ENCODE measurements at regions not wholly inside any gene's neighbourhood (a gene's known extent, or its start where the extent isn't known, plus 50 kb on each side); places are given as distances from the start of the nearest gene placed in this dataset.

DNA sequence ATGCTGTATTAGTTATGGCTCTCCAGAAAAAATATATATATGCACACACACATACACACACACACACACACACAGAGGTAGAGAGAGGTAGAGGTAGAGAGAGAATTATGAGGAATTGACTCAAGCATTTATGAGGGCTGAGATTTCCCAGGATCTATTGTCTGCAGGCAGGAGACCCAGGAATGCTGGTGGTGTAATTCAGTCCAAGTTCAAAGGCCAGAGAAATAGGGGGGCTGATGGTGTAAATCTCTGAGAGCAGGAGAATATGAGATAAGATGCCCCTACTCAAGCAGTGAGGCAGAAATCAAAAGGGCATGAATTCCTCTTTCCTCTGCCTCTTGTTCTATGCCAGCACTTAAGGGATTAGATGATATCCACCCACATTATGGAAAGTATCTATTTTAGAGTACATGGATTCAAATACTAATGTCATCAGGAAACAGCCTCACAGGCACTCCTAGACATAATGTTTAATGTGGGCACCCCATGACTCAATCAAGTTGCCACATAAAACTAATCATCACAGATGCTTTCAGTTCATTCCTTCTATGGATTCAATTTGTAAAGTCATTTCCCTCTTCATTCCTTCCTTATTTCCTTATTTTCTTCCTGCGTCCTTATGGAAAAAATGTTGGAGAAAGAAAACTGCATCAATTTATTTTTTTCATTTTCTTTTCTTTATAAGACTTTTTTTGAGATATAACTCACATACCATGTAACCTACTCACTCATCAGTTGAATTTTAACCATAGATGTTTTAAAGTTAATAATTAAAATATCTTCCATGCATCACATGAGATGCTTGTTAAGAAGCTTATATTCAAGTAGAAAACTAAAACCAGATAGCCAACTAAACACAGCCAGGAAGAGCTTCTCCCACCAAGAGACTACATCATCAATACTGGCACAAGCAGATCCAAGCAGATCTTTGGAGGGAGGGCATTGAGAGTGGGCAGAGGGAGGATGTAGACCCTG is 406.2 kb downstream of the MBD2 start:
- DNase-seq (ENCODE audit: low spot score): no peak

DNA sequence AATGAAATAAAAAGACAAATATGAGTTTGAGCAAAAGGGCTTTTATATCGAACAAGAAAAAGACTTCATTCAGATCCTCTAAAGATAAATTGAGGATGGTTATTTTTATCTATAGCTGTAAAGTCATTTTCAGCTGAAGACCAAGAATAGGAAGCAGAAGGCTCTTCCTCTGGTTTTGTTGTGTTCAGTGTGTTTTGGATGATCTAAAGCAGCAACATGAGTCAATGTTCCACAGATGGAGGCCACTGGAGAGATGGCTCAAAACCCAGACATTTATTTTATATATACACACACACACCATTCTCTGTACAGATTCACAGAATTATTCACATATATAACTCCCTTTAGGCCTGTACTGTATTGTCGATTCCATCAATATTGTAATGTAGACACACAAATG is 424.3 kb downstream of the MBD2 start:
- DNase-seq (ENCODE audit: low spot score): no peak

DNA sequence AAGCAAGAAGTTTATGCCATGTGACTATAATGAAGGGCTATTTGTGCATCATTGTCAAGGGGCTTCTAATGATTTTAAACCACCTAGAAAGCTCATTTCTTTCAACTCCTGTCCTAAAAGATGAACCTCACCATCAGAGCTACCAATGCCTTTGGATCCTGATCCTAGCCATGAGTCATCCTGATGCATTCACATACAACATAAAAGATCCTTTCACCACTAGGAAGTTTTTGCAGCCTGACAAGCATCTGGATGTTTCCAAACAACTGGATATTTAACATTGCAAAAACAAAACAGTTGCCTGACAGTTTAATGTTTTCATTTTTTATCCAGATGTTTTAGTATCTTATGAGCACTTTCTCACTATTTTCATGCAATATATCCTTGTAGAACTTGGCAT is 425.3 kb downstream of the MBD2 start:
- peak; percentile 16 for DNase-seq (ENCODE audit: low spot score)

DNA sequence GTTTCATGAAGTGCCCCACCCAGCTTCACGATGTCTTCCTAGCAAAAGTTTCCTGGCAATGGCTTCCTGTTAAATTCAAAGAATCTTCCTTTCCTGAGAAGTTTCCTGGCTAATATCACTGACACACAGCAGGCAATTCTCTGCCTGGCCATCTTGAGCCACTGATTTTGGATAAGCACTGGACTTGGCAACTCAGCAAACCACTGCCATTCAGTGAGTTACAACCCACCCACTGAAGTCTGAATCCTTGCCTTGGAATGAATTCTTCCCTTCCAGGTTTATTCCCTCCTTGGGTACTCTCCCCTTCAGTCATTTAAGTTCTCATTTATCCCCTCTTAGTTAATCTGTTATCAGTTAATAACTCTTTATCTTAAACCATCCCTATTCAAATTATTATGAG is 426.0 kb downstream of the MBD2 start:
- DNase-seq (ENCODE audit: low spot score): no peak

DNA sequence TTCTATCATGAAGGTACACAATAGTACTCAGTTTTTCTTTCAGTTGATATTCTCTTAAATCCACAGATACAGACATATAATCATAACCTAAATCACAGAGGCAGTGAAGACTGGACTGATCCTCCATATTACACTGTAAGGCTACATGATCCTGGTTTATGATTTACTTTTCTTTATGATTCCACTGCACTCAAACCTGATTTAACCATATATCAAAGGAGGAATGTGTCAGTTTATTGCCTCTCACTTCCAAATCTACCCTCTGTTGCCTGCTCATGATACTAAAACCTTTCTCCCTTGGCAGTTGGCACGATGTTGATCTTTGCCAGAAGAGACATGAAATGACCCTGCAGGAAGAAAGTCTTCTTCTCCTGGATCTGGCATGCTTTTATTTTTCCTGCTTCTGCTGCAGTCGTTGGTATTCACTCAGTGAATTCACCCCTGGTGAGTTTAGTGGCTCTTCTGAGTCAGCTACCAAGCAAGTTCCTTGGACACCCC is 426.4 kb downstream of the MBD2 start:
- no peak for DNase-seq (ENCODE audit: low spot score)

DNA sequence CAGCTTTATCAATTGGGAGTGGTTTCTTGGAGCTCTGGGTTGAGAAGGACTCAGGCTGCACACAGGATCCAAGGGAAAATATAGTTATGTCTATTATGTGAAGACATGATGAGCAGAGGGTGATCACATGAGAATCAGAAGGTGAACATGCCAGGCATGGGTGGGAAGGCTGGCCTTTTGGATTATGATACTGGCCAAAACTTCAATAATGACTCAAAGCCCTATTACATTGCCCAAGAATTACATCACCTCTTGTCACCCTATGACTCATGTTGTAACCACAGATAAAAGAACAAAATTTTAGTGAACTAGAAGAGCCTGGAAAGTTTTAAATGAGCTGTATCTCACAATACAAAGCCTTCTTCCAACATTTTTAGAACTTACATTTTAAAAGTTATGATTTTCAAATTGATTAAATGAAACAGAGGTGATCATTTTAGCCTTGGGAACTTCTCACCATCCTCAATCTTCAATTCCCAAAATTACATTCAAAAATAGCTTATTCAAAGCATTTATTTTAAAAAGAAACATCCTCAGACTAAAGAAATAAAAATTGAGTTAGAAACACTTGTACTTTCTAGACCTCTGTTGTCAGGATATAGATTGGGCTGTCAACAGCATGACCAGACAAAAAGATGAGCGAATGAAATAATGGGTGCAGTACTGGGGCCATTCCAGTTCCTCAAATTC is 428.3 kb downstream of the MBD2 start:
- peak; percentile 76 for DNase-seq (ENCODE audit: low spot score)

DNA sequence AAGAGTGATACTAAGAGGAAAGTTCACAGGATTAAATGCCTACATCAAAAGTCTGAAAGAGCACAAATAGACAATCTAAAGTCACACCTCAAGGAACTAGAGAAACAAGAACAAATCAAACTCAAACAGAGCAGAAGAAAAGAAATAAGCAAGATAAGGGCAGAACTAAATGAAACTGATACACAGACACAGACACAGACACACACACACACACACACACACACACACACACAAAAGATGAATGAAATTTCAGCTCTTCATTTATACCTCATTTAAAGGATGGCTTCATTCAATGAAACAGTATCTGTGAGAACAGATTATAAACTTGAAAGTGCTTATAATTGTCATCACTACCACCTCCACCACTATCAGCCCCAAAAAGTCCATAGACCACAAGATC is 428.9 kb downstream of the MBD2 start:
- DNase-seq (ENCODE audit: low spot score): no peak

DNA sequence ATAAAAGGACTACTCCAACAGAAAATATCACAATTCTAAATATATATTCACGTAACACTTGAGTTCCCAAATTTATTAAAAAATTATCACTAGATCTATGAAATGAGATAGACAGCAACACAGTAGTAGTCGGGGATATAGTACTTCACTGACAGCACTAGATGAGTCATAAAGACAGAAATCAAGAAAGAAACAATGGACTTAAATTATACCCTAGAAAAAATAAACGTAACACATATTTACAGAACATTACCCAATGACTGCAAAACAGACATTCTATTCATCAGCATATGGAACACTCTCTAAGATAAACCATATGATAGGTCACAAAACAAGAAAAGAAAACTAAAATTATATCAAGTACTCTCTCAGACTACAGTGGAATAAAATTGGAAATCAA is 429.4 kb downstream of the MBD2 start:
- no peak for DNase-seq (ENCODE audit: low spot score)

DNA sequence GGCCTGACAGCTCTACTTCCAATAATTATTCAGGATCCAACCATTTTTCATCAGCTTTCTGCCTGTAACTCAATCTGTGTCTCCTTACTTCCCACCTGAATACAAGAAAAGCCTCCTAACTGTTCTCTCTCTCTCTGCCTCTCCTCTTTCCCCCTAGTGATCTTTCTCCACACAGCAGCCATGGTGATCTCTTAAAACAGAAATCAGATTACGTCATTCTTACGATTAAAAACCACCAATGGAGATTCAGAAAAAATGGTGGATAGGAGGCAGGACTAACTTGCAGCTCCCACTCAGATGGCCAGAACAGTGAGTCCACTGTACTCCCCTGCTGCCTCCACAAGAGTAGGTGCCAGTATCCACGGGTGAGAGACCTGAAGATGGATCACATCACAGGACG is 431.7 kb downstream of the MBD2 start:
- DNase-seq (ENCODE audit: low spot score): no peak

DNA sequence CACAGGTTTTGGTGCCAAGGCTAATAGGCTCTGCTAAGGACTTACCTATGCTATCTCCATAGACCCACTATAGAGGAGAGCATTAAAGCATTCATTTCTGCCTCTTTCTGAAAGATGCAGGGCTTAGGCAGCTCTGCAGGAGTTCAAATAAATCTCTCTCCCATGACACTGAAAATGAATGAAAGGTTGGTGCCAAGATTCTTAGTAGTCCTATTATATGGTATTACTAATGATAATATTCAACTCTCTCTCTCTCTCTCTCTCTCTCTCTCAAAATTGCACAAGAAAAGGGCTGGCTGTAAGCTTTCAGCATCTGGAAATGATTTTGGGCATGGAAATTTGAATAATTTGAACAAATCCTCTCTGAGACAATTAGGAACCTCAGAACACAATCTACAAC is 433.7 kb downstream of the MBD2 start:
- DNase-seq (ENCODE audit: low spot score): no peak

DNA sequence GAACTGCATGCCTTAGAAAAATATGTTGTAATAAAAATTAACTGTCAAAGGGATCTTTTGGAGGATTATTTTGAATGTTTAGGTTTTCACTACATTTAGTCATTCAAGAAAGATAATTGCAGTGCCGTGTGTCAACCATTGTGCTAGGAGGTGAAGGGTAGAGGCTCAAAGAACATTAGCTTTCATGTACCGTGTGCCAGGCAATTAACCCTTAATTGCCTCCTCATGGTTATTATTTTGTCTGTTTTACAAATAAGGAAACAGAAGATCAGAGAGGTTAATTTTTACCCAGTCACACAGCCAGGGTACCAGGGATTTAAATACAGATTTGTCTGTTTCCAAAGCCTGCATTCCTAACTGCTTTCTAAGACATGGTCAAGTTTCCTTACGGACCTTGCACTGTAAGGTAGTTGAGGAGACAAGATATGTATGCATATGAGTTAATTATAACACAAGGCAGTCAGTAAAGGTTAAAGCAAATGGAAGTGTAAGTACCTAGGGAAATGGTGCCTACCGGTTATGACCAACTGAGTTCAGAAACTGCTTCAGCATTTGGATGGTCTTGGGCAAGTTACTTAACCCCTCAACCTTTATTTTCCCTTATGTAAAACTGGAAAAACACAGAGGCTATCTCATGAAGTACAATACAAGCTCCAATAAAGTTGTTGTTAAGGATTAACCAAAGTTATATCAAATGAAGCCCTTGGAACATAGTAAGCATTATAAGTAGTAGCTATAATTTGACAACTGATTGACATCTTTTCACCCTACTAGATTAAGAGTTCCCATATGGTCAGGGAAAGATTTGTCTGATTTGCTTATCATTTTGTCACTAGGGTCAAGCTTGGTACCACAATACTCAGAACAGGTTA is 434.9 kb downstream of the MBD2 start:
- no peak for DNase-seq (ENCODE audit: low spot score)

DNA sequence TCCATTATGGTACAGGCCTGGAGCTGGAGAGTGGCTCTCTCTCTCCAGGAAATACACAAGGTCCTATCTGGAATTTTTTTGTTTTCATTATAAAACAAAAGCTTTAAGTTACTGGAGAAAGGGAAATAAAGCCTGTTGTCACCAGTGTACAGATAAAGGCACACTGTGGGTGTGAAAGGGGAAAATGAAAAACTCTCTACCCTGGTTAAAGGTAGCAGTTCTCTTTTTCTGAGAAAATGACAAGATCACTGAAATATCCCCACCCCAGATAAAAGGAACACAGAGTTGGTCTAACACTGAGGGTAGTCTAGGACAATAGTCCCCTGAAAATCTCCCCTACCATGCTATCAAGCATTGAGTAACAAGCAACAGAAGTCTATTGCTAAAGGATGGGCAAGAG is 438.7 kb downstream of the MBD2 start:
- no peak for DNase-seq (ENCODE audit: low spot score)

DNA sequence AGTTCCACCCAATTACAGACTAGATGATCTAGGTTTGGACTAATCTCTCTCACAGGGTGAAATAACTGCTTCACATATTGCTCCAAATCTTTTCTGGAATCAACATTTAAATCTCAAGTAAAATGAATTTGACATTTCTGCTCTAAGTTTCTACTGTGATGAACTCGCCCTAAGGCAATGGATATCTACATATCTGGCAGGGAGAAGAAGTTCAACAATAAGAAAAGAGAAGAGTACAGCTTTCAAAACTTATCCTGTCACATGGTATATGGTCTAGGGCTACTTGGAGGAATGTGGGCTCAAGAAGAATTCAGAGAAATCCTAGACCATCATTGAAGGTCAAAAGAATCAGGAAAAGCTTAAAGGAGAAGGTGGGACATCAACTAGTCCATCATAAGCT is 440.2 kb downstream of the MBD2 start:
- no peak for DNase-seq (ENCODE audit: low spot score)

DNA sequence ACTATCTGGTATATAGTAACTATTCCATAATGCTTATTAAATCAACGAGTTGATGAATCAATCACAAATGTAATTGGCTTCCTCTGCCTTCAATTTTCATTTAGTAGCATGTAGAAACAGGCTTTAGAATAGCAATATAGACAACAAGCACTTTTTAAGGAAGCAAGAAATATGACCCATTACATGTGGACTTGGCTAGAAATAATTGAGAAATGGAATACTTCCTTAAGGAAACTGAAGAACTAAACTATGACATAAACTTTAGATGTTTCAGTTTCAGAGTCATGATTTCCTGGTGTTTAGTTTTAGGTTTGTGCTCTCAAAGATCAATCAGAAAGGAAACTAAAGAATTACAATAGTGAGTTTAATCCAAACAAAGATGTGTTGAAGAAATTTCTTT is 443.8 kb downstream of the MBD2 start:
- no peak for DNase-seq (ENCODE audit: low spot score)

DNA sequence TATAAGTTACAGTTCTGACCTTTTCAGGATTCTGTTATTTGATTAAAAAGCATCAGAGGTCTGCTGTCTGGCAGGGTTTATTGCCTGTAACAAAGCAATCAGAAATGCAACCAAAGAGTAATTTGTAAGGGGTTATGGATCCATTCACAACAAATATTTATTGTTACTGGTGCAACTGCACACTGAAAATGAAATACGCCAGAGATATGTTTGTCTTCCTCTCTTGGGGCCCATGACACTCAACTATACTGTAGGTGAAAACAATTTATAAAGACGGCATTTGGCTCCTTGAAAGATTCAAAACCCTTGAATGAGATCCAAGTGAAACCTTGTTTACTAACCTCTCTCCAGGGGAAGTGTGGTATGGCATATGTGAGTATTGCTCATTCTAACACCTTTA is 452.2 kb downstream of the MBD2 start:
- DNase-seq (ENCODE audit: low spot score): no peak

DNA sequence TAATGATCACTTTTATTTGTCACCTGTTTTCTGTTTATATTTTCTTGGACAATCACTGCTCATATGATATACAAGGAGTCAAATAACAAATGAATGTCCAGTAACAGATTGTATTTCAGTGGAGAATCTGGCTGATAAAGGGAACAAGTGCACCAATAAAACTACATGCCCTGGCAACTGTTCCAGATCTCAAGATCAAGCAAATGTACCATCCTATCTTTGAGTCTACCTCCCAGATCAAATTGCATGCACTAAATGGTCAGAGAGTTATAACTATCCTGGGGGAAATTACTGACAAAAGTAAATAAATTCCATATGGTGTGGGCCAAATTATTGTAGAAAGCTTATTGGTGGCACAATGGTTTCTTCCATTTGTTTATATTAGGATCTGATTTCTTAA is 452.8 kb downstream of the MBD2 start:
- no peak for DNase-seq (ENCODE audit: low spot score)

DNA sequence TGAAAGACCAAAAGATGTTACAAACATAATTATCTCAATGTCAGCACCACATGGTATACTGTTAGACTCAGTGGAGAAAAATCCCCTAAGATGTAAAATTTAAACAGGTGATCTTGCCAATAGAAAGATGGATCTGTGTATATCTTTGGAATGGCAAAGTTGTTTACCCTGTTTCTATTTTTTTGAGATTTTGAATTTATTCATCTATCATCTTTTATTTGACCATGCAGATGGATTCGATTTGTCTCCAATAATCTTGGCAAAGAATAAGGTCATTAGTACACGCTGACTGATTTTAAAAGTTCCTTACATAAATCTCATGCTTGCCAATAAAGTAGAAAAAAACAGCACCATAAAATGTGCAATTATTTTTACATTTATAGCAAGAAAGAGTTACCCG is 459.3 kb downstream of the MBD2 start:
- no peak for DNase-seq (ENCODE audit: low spot score)

DNA sequence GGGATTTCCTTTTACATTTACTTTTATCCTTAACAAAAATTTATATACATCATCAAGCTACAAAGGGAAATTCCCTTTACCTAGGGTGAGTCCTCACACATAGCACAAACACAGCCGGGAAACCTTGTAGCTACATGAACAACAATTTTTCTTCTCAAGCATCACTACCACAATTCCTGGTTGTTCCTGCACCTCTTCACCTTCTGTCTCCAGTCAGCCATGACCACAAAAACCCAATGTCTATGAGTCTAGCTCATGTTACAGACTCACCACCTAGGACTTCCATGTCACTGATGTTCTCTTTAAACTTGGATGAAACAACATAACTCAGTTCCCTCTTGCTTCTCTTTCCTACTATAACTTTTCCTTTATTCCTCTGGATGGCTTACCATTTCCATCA is 460.4 kb downstream of the MBD2 start:
- no peak for DNase-seq (ENCODE audit: low spot score)

DNA sequence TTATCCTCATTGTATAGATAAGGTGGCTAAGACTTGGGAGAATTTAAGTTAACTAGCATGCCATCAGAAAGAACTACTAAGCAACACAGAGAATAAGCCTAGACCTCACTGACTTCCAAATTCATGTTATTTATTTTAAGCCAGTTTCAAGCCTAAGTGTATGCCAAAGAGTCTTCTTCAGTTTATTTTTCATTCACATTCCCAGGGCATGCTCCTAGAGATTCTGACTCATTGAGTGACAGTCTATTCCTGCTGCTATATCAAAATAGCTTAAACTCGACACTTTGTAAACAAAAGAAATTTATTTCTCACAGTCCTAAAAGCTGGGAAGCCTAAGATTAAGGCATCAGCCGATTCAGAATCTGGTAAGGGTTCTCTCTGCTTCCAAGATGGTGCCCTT is 467.1 kb downstream of the MBD2 start:
- DNase-seq (ENCODE audit: low spot score): no peak

DNA sequence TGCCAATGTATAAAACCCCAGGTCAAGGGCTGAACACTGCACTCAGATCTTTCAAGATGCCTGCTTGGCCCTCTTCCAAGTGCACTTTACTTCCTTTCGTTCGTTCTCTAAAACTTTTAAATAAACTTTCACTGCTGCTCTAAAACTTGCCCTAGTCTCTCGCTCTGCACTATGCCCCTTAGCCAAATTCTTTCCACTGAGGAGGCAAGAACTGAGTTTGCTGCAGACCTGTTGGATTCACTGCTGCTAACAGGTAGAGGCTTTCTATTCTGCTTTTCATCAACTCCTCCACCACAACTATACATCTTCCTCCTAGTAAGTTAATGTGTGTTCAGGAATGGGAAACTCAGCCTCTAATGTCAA is 467.9 kb downstream of the MBD2 start:
- DNase-seq (ENCODE audit: low spot score): no peak

DNA sequence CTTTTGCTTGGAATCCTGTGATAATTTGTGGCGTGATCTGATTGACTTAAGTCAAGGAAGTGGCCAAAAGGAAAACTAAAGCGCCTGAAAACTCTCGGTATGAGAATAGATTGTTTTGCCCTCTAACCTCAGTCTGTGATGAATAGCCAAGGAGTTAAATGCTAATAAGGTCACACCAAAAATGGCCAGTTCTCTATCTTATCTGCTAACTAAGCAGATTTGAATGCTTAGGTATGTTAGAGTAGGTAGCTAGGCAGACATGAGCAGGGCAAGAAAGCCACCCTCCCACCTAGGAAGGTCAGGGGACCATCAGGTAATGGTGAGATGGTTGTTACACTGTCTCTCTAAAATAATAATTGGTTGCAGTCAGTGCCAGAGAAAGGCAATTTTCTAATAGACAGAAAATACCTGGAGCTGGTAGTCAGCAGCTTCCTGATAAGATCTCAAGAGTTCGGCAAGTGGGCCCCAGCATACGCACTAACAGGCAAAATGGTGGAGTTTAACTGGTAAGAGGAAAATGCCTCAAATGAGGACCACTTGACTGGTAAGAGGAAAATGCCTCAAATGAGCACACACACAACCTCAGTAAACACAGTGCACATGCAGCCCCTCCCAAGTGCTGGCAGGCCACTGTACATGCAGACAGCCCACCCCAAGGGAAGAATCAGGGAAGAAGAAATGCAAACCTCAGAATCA is 468.4 kb downstream of the MBD2 start:
- DNase-seq (ENCODE audit: low spot score): no peak

DNA sequence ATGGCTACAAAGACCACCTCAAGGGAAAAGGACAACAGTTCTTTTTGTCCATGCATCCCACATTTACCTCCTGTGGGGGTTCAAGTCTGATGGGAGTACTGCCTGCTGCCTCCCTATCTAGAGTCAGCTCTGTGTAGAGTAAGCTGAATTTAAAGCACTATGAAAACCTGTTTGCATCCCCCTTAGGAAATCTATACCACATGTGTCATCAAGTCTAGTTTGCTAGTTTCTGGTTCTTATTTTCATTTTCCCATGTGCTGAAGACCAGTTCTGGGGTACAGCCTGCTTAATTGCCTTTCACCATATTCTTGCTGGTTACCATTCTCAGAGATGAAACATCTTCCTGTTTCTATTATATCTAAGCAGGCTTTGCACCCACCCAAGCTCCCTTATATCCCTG is 470.3 kb downstream of the MBD2 start:
- no peak for DNase-seq (ENCODE audit: low spot score)
